Activated naive CD8-positive, alpha-beta T cell treated with anti-CD3 and anti-CD28 coated beads for 36 hours (primary cell): ENCODE measurements at regions not wholly inside any gene's neighbourhood (a gene's known extent, or its start where the extent isn't known, plus 50 kb on each side); places are given as distances from the start of the nearest gene placed in this dataset.

ENCODE experiments used
- DNase-seq: peaks from one replicate; pipeline ENCODE4 v3.0.0; 2021
- H3K27ac Mint-ChIP-seq: one replicate; pipeline ENCODE4 v1.8.0; 2022; ENCODE audit warnings: mild to moderate bottlenecking, moderate library complexity, mixed read lengths
- H3K27me3 Mint-ChIP-seq: one replicate; pipeline ENCODE4 v1.8.0; 2022; ENCODE audit warnings: mild to moderate bottlenecking, mixed read lengths
- H3K36me3 Mint-ChIP-seq: one replicate; pipeline ENCODE4 v1.8.0; 2021; ENCODE audit warnings: mild to moderate bottlenecking, mixed read lengths
- H3K4me1 Mint-ChIP-seq: one replicate; pipeline ENCODE4 v1.8.0; 2021; ENCODE audit warnings: mixed read lengths
- H3K4me3 Mint-ChIP-seq: one replicate; pipeline ENCODE4 v1.8.0; 2022; ENCODE audit warnings: mild to moderate bottlenecking, moderate library complexity, mixed read lengths
- H3K9me3 Mint-ChIP-seq: one replicate; pipeline ENCODE4 v1.8.0; 2022; ENCODE audit warnings: mixed read lengths

GRCh38 chr5:172573120-172573882 is 67.8 kb upstream of the NEURL1B start:
- H3K4me1 Mint-ChIP-seq, result no peaks in the 10 kb centered on the region
- H3K27ac Mint-ChIP-seq, result no peak overlapping the region
- no peak for DNase-seq
- no peaks in the 10 kb centered on the region for H3K36me3 Mint-ChIP-seq
- peaks cover 4% of the 10 kb centered on the region for H3K27me3 Mint-ChIP-seq
- no peak overlapping the region for H3K4me3 Mint-ChIP-seq
- no peaks in the 10 kb centered on the region for H3K9me3 Mint-ChIP-seq

- Mint-ChIP-seq H3K36me3 (no peaks in the 10 kb centered on the region), H3K4me1 (no peaks in the 10 kb centered on the region), H3K27ac (no peak overlapping the region), H3K4me3 (no peak overlapping the region), H3K27me3 (peaks cover 4% of the 10 kb centered on the region), H3K9me3 (no peaks in the 10 kb centered on the region)
- DNase-seq, result no peak
Observed at GRCh38 chr5:172572440-172572839, 68.6 kb upstream of the NEURL1B start.

GRCh38 chr5:172571892-172572291 is 69.2 kb upstream of the NEURL1B start:
- Mint-ChIP-seq H3K27me3 (peaks cover 4% of the 10 kb centered on the region), H3K27ac (no peak overlapping the region), H3K4me3 (no peak overlapping the region), H3K36me3 (no peaks in the 10 kb centered on the region), H3K9me3 (no peaks in the 10 kb centered on the region), H3K4me1 (no peaks in the 10 kb centered on the region)
- no peak for DNase-seq

- H3K36me3 Mint-ChIP-seq, result no peaks in the 10 kb centered on the region
Observed at GRCh38 chr5:172571413-172571812, 69.7 kb upstream of the NEURL1B start.

GRCh38 chr5:172570594-172571334 is 70.3 kb upstream of the NEURL1B start:
- no peak for DNase-seq
- Mint-ChIP-seq H3K4me1 (no peaks in the 10 kb centered on the region), H3K27me3 (peaks cover 4% of the 10 kb centered on the region), H3K36me3 (no peaks in the 10 kb centered on the region), H3K9me3 (no peaks in the 10 kb centered on the region), H3K4me3 (no peak overlapping the region), H3K27ac (no peak overlapping the region)

More at GRCh38 chr5:172571413-172571812, 69.7 kb upstream of the NEURL1B start:
- H3K4me1 Mint-ChIP-seq, result no peaks in the 10 kb centered on the region
- DNase-seq, result no peak
- peaks cover 4% of the 10 kb centered on the region for H3K27me3 Mint-ChIP-seq
- no peaks in the 10 kb centered on the region for H3K9me3 Mint-ChIP-seq
- no peak overlapping the region for H3K27ac Mint-ChIP-seq
- no peak overlapping the region for H3K4me3 Mint-ChIP-seq

GRCh38 chr5:172569861-172570558 is 71.1 kb upstream of the NEURL1B start:
- no peaks in the 10 kb centered on the region for H3K9me3 Mint-ChIP-seq
- H3K27me3 Mint-ChIP-seq, result peaks cover 4% of the 10 kb centered on the region
- no peak overlapping the region for H3K27ac Mint-ChIP-seq

GRCh38 chr5:172568308-172568910 is 72.7 kb upstream of the NEURL1B start:
- H3K27me3 Mint-ChIP-seq, result peaks cover 4% of the 10 kb centered on the region

More at GRCh38 chr5:172569861-172570558, 71.1 kb upstream of the NEURL1B start:
- Mint-ChIP-seq H3K4me1 (no peaks in the 10 kb centered on the region), H3K4me3 (no peak overlapping the region), H3K36me3 (no peaks in the 10 kb centered on the region)
- no peak for DNase-seq

GRCh38 chr5:172567843-172568242 is 73.2 kb upstream of the NEURL1B start:
- no peak for DNase-seq
- no peak overlapping the region for H3K4me3 Mint-ChIP-seq
- no peak overlapping the region for H3K27ac Mint-ChIP-seq
- H3K4me1 Mint-ChIP-seq, result no peaks in the 10 kb centered on the region
- H3K9me3 Mint-ChIP-seq, result no peaks in the 10 kb centered on the region
- peaks cover 4% of the 10 kb centered on the region for H3K27me3 Mint-ChIP-seq
- H3K36me3 Mint-ChIP-seq, result no peaks in the 10 kb centered on the region

More at GRCh38 chr5:172568308-172568910, 72.7 kb upstream of the NEURL1B start:
- Mint-ChIP-seq H3K4me3 (no peak overlapping the region), H3K4me1 (no peaks in the 10 kb centered on the region), H3K36me3 (no peaks in the 10 kb centered on the region), H3K27ac (no peak overlapping the region), H3K9me3 (no peaks in the 10 kb centered on the region)
- DNase-seq, result no peak

GRCh38 chr5:172567294-172567693 is 73.8 kb upstream of the NEURL1B start:
- no peak for DNase-seq
- H3K27ac Mint-ChIP-seq, result no peak overlapping the region
- no peaks in the 10 kb centered on the region for H3K4me1 Mint-ChIP-seq
- H3K4me3 Mint-ChIP-seq, result no peak overlapping the region
- peaks cover 4% of the 10 kb centered on the region for H3K27me3 Mint-ChIP-seq
- H3K36me3 Mint-ChIP-seq, result no peaks in the 10 kb centered on the region
- H3K9me3 Mint-ChIP-seq, result no peaks in the 10 kb centered on the region

- Mint-ChIP-seq H3K27me3 (peaks cover 4% of the 10 kb centered on the region), H3K4me1 (no peaks in the 10 kb centered on the region), H3K36me3 (no peaks in the 10 kb centered on the region), H3K4me3 (no peak overlapping the region), H3K27ac (no peak overlapping the region), H3K9me3 (no peaks in the 10 kb centered on the region)
- DNase-seq, result no peak
Observed at GRCh38 chr5:172565931-172566665, 75.0 kb upstream of the NEURL1B start.

GRCh38 chr5:172565455-172565854 is 75.6 kb upstream of the NEURL1B start:
- H3K4me3 Mint-ChIP-seq, result no peak overlapping the region
- H3K4me1 Mint-ChIP-seq, result no peaks in the 10 kb centered on the region
- peaks cover 3% of the 10 kb centered on the region for H3K27me3 Mint-ChIP-seq
- H3K27ac Mint-ChIP-seq, result no peak overlapping the region
- no peaks in the 10 kb centered on the region for H3K36me3 Mint-ChIP-seq
- DNase-seq, result no peak
- no peaks in the 10 kb centered on the region for H3K9me3 Mint-ChIP-seq

GRCh38 chr5:172564883-172565282 is 76.2 kb upstream of the NEURL1B start:
- no peaks in the 10 kb centered on the region for H3K27me3 Mint-ChIP-seq
- H3K36me3 Mint-ChIP-seq, result no peaks in the 10 kb centered on the region
- H3K9me3 Mint-ChIP-seq, result no peaks in the 10 kb centered on the region
- H3K27ac Mint-ChIP-seq, result no peak overlapping the region
- no peak overlapping the region for H3K4me3 Mint-ChIP-seq
- DNase-seq, result no peak
- H3K4me1 Mint-ChIP-seq, result no peaks in the 10 kb centered on the region

- no peaks in the 10 kb centered on the region for H3K27me3 Mint-ChIP-seq
- H3K9me3 Mint-ChIP-seq, result no peaks in the 10 kb centered on the region
- H3K27ac Mint-ChIP-seq, result no peak overlapping the region
- H3K4me1 Mint-ChIP-seq, result no peaks in the 10 kb centered on the region
- DNase-seq, result no peak
- no peak overlapping the region for H3K4me3 Mint-ChIP-seq
- H3K36me3 Mint-ChIP-seq, result no peaks in the 10 kb centered on the region
Observed at GRCh38 chr5:172564188-172564587, 76.9 kb upstream of the NEURL1B start.

- no peak overlapping the region for H3K4me3 Mint-ChIP-seq
- no peak overlapping the region for H3K27ac Mint-ChIP-seq
- no peaks in the 10 kb centered on the region for H3K36me3 Mint-ChIP-seq
- H3K4me1 Mint-ChIP-seq, result no peaks in the 10 kb centered on the region
- DNase-seq, result no peak
- no peaks in the 10 kb centered on the region for H3K27me3 Mint-ChIP-seq
- H3K9me3 Mint-ChIP-seq, result no peaks in the 10 kb centered on the region
Observed at GRCh38 chr5:172562443-172562842, 78.6 kb upstream of the NEURL1B start.
